Thyroid gland (tissue), 4 donors: ENCODE measurements at regions not wholly inside any gene's neighbourhood (a gene's known extent, or its start where the extent isn't known, plus 50 kb on each side); places are given as distances from the start of the nearest gene placed in this dataset.

Experiments
- POLR2A ChIP-seq, 2 donors: fragments of 450-650 bp; IDR thresholded peaks; one replicate each; pipeline ENCODE4 v1.6.1; 2017; ENCODE audit warnings: antibody characterized with exemption in 2 of 2, mild to moderate bottlenecking in 2 of 2, moderate library complexity in 1 of 2
- TF ChIP-seq, protein P1 (sequence below), 6 experiments: fragments of 200-600 bp in 3 of 6; fragments of 450-650 bp in 3 of 6; sonication (generic) in 3 of 6; IDR thresholded peaks; one replicate each; pipeline ENCODE4 v1.5.1; 2016 to 2019; ENCODE audit warnings: antibody characterized with exemption in 6 of 6, mild to moderate bottlenecking in 2 of 6, inconsistent platforms in 1 of 6, moderate library complexity in 1 of 6

GRCh38 chr12:24424376-24424775 lies 474.9 kb upstream of the SOX5 start:
- TF ChIP-seq, protein P1, sequence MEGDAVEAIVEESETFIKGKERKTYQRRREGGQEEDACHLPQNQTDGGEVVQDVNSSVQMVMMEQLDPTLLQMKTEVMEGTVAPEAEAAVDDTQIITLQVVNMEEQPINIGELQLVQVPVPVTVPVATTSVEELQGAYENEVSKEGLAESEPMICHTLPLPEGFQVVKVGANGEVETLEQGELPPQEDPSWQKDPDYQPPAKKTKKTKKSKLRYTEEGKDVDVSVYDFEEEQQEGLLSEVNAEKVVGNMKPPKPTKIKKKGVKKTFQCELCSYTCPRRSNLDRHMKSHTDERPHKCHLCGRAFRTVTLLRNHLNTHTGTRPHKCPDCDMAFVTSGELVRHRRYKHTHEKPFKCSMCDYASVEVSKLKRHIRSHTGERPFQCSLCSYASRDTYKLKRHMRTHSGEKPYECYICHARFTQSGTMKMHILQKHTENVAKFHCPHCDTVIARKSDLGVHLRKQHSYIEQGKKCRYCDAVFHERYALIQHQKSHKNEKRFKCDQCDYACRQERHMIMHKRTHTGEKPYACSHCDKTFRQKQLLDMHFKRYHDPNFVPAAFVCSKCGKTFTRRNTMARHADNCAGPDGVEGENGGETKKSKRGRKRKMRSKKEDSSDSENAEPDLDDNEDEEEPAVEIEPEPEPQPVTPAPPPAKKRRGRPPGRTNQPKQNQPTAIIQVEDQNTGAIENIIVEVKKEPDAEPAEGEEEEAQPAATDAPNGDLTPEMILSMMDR (IDR thresholded peaks at IDR 0.05) = no peak
- TF ChIP-seq POLR2A (IDR thresholded peaks at IDR 0.05) = no peak
